K562 (cell line): ENCODE measurements at regions not wholly inside any gene's neighbourhood (a gene's known extent, or its start where the extent isn't known, plus 50 kb on each side); places are given as distances from the start of the nearest gene placed in this dataset.

Source experiments
- ATAC-seq: fragments of 200-7000 bp; cut with Tn5 transposase; 3 replicates; pipeline ENCODE4 v1.9.1; 2020; ENCODE audit warnings: moderate library complexity
- BruUV-seq: library from RNA; stranded (reverse); fragments of 400-500 nt; replicated peaks from 2 replicates; lab custom pipeline; 2021; lab: Mats Ljungman, UMichigan
- CTCF ChIA-PET: fragments of 300-600 bp; formaldehyde crosslinking; extraction: SDS; loops from one replicate; lab custom pipeline; 2021; ENCODE audit warnings: low intra/inter-chr PET ratio; lab: Yijun Ruan, JAX
- POLR2A ChIA-PET: fragments of 300-600, 350-650 bp; sonication (Branson Sonifier 250); formaldehyde crosslinking; extraction: SDS; loops from one replicate; lab custom pipeline; 2021; ENCODE audit warnings: antibody characterized with exemption, inconsistent platforms; lab: Yijun Ruan, JAX
- DNase-seq, 4 experiments: peaks; one replicate each; pipeline versions ENCODE4 v3.0.0 to v3.0.0-alpha.2; 2011 to 2018; ENCODE audit warnings: low spot score in 3 of 4, mixed read lengths in 3 of 4; ENCODE audit errors: extremely low read depth in 1 of 4
- FAIRE-seq: peaks from 2 replicates; lab custom pipeline; 2011; peaks lifted over from hg19 to GRCh38; lab: Jason Lieb, UNC
- H2AFZ ChIP-seq: 2 replicates; pipeline ENCODE4 v1.6.0; 2011; ENCODE audit warnings: low read depth, low read length, control low read depth, inconsistent platforms
- H3K27ac ChIP-seq: fragments of 200-600 bp; 3 replicates; pipeline ENCODE4 v1.8.0; 2011; ENCODE audit warnings: low read depth, mild to moderate bottlenecking, control low read depth, inconsistent platforms, low read length, moderate library complexity, mixed read lengths; ENCODE audit errors: extremely low read depth
- H3K27me3 ChIP-seq, 2 experiments: fragments of 300-600 bp in 1 of 2; 2 replicates in 1 of 2; 3 replicates in 1 of 2; pipeline versions ENCODE4 v1.6.0 to v1.8.0; 2011; ENCODE audit warnings: inconsistent platforms in 2 of 2, low read length in 2 of 2, mild to moderate bottlenecking in 1 of 2, mixed read lengths in 1 of 2, moderate library complexity in 1 of 2; ENCODE audit not compliant: control insufficient read depth in 2 of 2, insufficient read depth in 2 of 2
- H3K36me3 ChIP-seq: fragments of 300-600 bp; 3 replicates; pipeline ENCODE4 v1.8.0; 2011; ENCODE audit warnings: mild to moderate bottlenecking, low read length, inconsistent platforms; ENCODE audit not compliant: control insufficient read depth, insufficient read depth
- H3K4me1 ChIP-seq, 2 experiments: fragments of 200-600 bp in 1 of 2; replicated peaks in 1 of 2; 2 replicates in 1 of 2; 3 replicates in 1 of 2; pipeline versions ENCODE4 v1.5.1 to v1.8.0; 2011; ENCODE audit warnings: inconsistent platforms in 2 of 2, low read length in 2 of 2, mild to moderate bottlenecking in 1 of 2, mixed read lengths in 1 of 2, moderate library complexity in 1 of 2; ENCODE audit not compliant: control insufficient read depth in 2 of 2, insufficient read depth in 2 of 2
- H3K4me2 ChIP-seq: 2 replicates; pipeline ENCODE4 v1.6.1; 2011; ENCODE audit warnings: low read length, control low read depth, inconsistent platforms, mixed read lengths; ENCODE audit not compliant: insufficient read depth
- H3K4me3 ChIP-seq: fragments of 200-600 bp; sonication (generic), shearing (Covaris generic); 2 replicates; pipeline ENCODE4 v1.5.1; 2016; ENCODE audit warnings: control low read depth, inconsistent platforms
- H3K79me2 ChIP-seq: fragments of 200-600 bp; 3 replicates; pipeline ENCODE4 v1.8.0; 2011; ENCODE audit warnings: low read length, inconsistent platforms; ENCODE audit not compliant: control insufficient read depth, insufficient read depth
- H3K9ac ChIP-seq, 2 experiments: 2 replicates each; pipeline versions ENCODE4 v1.6.0 to v1.6.1; 2011; ENCODE audit warnings: low read depth in 2 of 2, low read length in 2 of 2, control low read depth in 1 of 2, inconsistent platforms in 1 of 2, mild to moderate bottlenecking in 1 of 2, mixed read lengths in 1 of 2; ENCODE audit not compliant: insufficient read depth in 1 of 2
- H3K9me1 ChIP-seq: one replicate; pipeline ENCODE4 v1.6.0; 2011; ENCODE audit warnings: inconsistent platforms, mild to moderate bottlenecking, low read length, moderate library complexity; ENCODE audit not compliant: control insufficient read depth, insufficient read depth
- H3K9me3 ChIP-seq: replicated peaks from 2 replicates; pipeline ENCODE4 v1.5.1; 2011; ENCODE audit warnings: low read depth, low read length, inconsistent platforms; ENCODE audit not compliant: control insufficient read depth, insufficient read depth
- H4K20me1 ChIP-seq: replicated peaks from 2 replicates; pipeline ENCODE4 v1.6.1; 2011; ENCODE audit warnings: low read length, inconsistent platforms, mixed read lengths; ENCODE audit not compliant: control insufficient read depth, insufficient read depth
- C11orf30 ChIP-seq: fragments of 450-650 bp; IDR thresholded peaks from 2 replicates; pipeline ENCODE4 v1.6.1; 2016; ENCODE audit warnings: low read depth, mild to moderate bottlenecking
- CC2D1A ChIP-seq: fragments of 450-650 bp; IDR thresholded peaks from 2 replicates; pipeline ENCODE4 v1.6.1; 2017; ENCODE audit warnings: mild to moderate bottlenecking
- ELF2 ChIP-seq: fragments of 250-450 bp; sonication (Bioruptor Pico); IDR thresholded peaks from 2 replicates; pipeline ENCODE4 v1.5.0; 2021; ENCODE audit warnings: mild to moderate bottlenecking
- FOXJ2 ChIP-seq: fragments of 200-800 bp; sonication (Bioruptor generic); IDR thresholded peaks from 2 replicates; pipeline ENCODE4 v1.6.1; 2016; ENCODE audit warnings: missing genetic modification characterization, missing compliant biosample characterization
- THAP12 ChIP-seq: fragments of 250-450 bp; sonication (Bioruptor Pico); IDR thresholded peaks from 2 replicates; pipeline ENCODE4 v1.9.0; 2021; ENCODE audit warnings: mild to moderate bottlenecking, inconsistent platforms
- TSC22D4 ChIP-seq: fragments of 450-650 bp; IDR thresholded peaks from 2 replicates; pipeline ENCODE4 v1.6.1; 2016; ENCODE audit warnings: missing genetic modification characterization, missing biosample characterization, control low read depth
- WGBS: fragments of 100-300 bp; shearing (Covaris generic); methylation state at CpG from one replicate; pipeline ENCODE4 v1.1.6; 2016; ENCODE audit warnings: low coverage, mixed read lengths; ENCODE audit not compliant: insufficient coverage; ENCODE audit errors: missing lambda C conversion rate; 5-methylcytosine and 5-hydroxymethylcytosine counted together
- in situ Hi-C: fragments of 300-500 bp; cut with MboI; formaldehyde crosslinking; loops from 4 replicates; pipeline ENCODE4 v1.15.0; 2018; ENCODE audit warnings: inconsistent platforms, mixed read lengths
- intact Hi-C: fragments of 100-400 bp; cut with micrococcal nuclease; formaldehyde crosslinking; loops from 2 replicates; pipeline ENCODE4 v1.14.2; 2022
- TF ChIP-seq, protein P1 (sequence below): fragments of 450-650 bp; formaldehyde crosslinking; IDR thresholded peaks from 2 replicates; pipeline ENCODE4 v1.4.0; 2020; ENCODE audit warnings: mild to moderate bottlenecking, moderate library complexity
- TF ChIP-seq, protein P2 (sequence below): fragments of 250-450 bp; sonication (Bioruptor Pico); IDR thresholded peaks from 2 replicates; pipeline ENCODE4 v1.8.0; 2021; ENCODE audit warnings: moderate library complexity, mild to moderate bottlenecking, inconsistent platforms

DNA sequence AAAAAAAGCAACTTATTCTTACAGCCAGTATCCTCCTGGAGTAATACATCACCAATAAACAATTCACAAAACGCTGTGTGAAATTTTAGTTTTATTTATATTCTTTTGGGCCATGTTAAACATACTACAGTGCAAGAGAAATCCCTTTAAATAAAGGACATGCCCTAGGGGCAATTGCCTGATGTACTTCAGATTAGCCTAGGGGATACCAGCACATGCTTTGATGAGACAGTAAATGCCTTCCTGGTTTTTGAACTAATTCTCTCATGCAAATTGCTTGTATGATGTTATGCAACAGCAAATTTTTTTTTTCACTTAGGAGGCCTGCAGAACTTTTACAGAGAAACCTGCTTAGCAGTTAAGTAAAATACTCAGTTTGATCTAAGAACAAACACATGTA, 711.9 kb upstream of the FRG1 start:
- intact Hi-C loops, result no loop called here
- 5% methylated on average over 1 of the region's 1 CpG for WGBS

More for the DNA sequence above, 711.9 kb upstream of the FRG1 start:
- Histone ChIP-seq H3K27ac (no peak overlapping the region), H3K4me1 (no peaks in the 10 kb centered on the region), H3K4me3 (no peak overlapping the region), H4K20me1 (no peaks in the 10 kb centered on the region), H3K27me3 (no peaks in the 10 kb centered on the region), H3K79me2 (no peaks in the 10 kb centered on the region), H3K36me3 (no peaks in the 10 kb centered on the region), H2AFZ (no peak overlapping the region), H3K9ac (no peak overlapping the region), H3K4me2 (no peak overlapping the region), H3K9me3 (no peaks in the 10 kb centered on the region), H3K9me1 (no peaks in the 10 kb centered on the region)
- no peak for ATAC-seq
- BruUV-seq, result no TSS peak
- TF ChIP-seq, protein P1, sequence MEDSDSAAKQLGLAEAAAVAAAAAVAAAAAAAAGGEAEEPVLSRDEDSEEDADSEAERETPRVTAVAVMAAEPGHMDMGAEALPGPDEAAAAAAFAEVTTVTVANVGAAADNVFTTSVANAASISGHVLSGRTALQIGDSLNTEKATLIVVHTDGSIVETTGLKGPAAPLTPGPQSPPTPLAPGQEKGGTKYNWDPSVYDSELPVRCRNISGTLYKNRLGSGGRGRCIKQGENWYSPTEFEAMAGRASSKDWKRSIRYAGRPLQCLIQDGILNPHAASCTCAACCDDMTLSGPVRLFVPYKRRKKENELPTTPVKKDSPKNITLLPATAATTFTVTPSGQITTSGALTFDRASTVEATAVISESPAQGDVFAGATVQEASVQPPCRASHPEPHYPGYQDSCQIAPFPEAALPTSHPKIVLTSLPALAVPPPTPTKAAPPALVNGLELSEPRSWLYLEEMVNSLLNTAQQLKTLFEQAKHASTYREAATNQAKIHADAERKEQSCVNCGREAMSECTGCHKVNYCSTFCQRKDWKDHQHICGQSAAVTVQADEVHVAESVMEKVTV (CRISPR knock-in tag), result no peak
- no peak for TF ChIP-seq ELF2 (CRISPR knock-in tag)
- no peak for TF ChIP-seq TSC22D4
- TF ChIP-seq CC2D1A, result no peak
- TF ChIP-seq C11orf30, result no peak
- TF ChIP-seq THAP12 (CRISPR knock-in tag), result no peak
- TF ChIP-seq FOXJ2 (tag), result no peak
- TF ChIP-seq, protein P2, sequence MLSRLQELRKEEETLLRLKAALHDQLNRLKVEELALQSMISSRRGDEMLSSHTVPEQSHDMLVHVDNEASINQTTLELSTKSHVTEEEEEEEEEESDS (CRISPR knock-in tag), result no peak
- no peak for FAIRE-seq
- CTCF ChIA-PET, result no interaction called here
- POLR2A ChIA-PET, result no interaction called here
- in situ Hi-C loops, result no loop called here
- DNase-seq, result no peak
